Activated T-helper 17 cell treated with anti-CD3 and anti-CD28 coated beads, Interleukin-2, amount 50 U/mL, for 72 hours (primary cell): ENCODE measurements at regions not wholly inside any gene's neighbourhood (a gene's known extent, or its start where the extent isn't known, plus 50 kb on each side); places are given as distances from the start of the nearest gene placed in this dataset.

ENCODE experiments used
- ATAC-seq: fragments of 150-1000 bp; cut with Tn5 transposase; replicated peaks from 2 replicates; pipeline ENCODE4 v1.10.0; 2021; ENCODE audit warnings: mild to moderate bottlenecking, moderate library complexity
- H3K27ac Mint-ChIP-seq: one replicate; pipeline ENCODE4 v1.8.0; 2022; ENCODE audit warnings: mixed read lengths
- H3K27me3 Mint-ChIP-seq: one replicate; pipeline ENCODE4 v1.8.0; 2022; ENCODE audit warnings: mixed read lengths
- H3K36me3 Mint-ChIP-seq: one replicate; pipeline ENCODE4 v1.8.0; 2022; ENCODE audit warnings: low read depth, mild to moderate bottlenecking, mixed read lengths
- H3K4me1 Mint-ChIP-seq: one replicate; pipeline ENCODE4 v1.8.0; 2022; ENCODE audit warnings: mixed read lengths
- H3K4me3 Mint-ChIP-seq: one replicate; pipeline ENCODE4 v1.8.0; 2022; ENCODE audit warnings: mild to moderate bottlenecking, mixed read lengths
- H3K9me3 Mint-ChIP-seq: one replicate; pipeline ENCODE4 v1.8.0; 2022; ENCODE audit warnings: mixed read lengths

DNA sequence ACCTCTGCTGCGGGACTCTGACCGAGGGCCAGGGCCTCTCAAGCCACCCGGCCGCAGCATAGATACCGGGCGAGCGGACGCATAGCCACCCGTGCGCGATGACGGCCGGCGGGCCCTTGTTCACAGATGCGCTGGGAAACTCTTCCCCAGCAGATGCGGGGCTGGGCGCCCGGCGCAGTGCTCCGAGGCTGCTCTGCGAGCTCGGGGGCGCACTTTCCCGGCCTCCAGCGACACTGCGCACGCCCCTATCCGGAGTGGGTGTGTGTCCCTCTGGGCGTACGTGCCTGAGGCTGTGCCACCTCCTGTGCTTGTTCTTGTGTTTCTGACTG is 104.7 kb upstream of the E2F8 start:
- Mint-ChIP-seq H3K4me1 (peaks cover 6% of the 10 kb centered on the region), H3K27me3 (peaks cover 54% of the 10 kb centered on the region), H3K27ac (no peak overlapping the region), H3K36me3 (no peaks in the 10 kb centered on the region), H3K4me3 (no peak overlapping the region), H3K9me3 (no peaks in the 10 kb centered on the region)
- ATAC-seq: no peak

DNA sequence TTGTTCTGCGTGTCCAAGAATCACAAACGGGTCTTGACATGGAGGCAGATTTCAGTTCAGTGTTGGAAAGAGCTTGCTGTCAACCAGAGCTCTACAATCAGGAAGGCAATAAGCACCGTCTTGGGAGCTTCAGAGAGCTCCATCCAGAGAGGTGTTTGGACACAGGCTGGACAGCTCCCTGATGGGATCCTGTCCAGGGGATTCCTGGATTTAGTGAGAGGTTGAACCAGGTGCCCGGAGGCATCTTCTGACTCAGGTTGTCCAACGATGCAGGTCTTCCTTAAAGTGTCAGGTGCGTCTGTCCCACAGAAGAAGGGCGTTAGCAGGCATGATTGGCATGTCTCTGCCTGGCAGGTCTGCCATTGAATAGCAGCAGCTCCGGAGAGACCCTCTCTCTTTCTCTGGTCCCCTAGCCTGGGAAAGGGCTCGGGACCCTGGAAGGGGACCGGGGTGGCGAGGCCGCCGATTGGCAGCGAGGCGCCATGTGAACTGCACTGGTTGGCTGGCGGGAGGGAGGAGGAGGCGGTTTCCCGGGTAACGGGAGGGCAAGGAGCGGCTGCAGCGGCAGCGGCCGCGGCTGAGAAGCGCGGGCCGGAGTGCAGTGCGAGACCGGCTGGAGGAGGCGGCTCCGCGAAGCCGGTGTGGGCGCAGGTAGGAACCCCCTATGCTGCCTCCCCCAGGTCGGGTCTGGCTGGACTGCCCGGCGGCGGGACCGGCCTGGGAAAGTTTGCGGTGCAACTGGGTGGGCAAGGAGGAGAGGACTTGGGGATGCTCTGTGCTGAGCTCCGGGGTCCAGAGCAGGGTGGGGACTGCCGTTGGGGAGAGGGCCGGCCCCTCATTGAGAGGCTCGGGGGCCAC is 104.1 kb upstream of the E2F8 start:
- Mint-ChIP-seq H3K9me3 (no peaks in the 10 kb centered on the region), H3K27ac (no peak overlapping the region), H3K4me1 (peaks cover 6% of the 10 kb centered on the region), H3K27me3 (peaks cover 52% of the 10 kb centered on the region), H3K36me3 (no peaks in the 10 kb centered on the region), H3K4me3 (no peak overlapping the region)
- ATAC-seq: no peak

DNA sequence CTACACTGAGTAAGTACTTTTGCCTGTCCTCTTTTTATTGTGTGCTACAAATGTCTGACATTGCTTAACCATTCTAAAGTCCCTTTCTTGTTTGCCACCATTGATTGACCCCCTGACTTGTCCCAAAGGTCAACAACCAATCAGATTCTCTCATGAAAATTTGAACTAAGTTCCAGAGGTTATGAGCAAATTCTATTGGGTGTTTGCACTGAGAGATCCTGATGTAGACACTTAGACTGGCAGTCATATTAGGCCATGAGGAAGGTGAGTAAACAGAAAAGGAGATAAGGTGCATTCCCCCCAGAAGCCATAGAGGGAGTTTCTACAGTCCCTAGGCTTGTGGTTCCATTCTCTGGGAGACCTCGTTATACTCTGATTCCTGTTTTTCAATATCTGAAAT is 101.3 kb upstream of the E2F8 start:
- Mint-ChIP-seq H3K36me3 (no peaks in the 10 kb centered on the region), H3K4me1 (peaks cover 6% of the 10 kb centered on the region), H3K27me3 (peaks cover 41% of the 10 kb centered on the region)

DNA sequence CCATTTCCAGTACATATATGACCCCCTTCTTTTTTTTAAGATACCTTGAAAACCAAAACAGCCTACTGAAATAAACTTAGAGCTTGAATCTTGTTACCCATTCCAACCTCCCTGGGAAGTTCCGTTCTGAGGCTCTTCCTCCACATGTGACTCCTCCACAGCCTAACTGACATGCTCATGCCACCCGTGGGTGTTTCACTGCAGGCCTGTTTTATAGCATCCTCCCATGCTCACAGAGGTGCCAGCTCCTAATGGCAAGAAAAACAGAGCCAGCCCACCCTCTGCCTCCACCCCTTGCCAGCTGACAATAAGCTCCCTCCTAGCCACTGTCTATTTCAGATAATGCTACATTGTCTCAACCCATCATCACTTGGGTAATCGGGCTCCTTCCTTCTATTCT is 97.6 kb upstream of the E2F8 start:
- no peaks in the 10 kb centered on the region for H3K9me3 Mint-ChIP-seq
- no peak overlapping the region for H3K4me3 Mint-ChIP-seq
- H3K36me3 Mint-ChIP-seq: no peaks in the 10 kb centered on the region
- peaks cover 28% of the 10 kb centered on the region for H3K27me3 Mint-ChIP-seq
- no peak overlapping the region for H3K27ac Mint-ChIP-seq
- ATAC-seq: no peak
- no peaks in the 10 kb centered on the region for H3K4me1 Mint-ChIP-seq

More for the DNA sequence above, 101.3 kb upstream of the E2F8 start:
- ATAC-seq: no peak
- no peak overlapping the region for H3K4me3 Mint-ChIP-seq
- no peak overlapping the region for H3K27ac Mint-ChIP-seq
- no peaks in the 10 kb centered on the region for H3K9me3 Mint-ChIP-seq

DNA sequence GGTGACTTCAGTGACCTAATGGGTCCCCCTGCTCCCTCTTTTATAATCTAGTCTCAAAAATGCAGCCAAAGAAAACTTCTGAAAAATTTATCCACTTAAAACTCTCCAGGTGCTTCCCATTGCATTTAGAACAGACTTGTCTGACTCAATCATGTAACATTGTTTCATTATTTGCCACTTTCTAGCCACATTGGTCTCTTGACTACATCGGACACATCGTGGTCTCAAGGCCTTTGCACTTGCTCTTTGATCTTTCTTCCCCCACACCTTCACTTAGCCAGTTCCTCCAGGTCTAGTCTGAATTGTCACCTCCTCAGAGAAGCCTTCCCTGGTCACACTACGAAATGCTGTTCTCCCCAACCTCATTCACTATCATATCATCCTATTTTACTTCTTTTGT is 97.0 kb upstream of the E2F8 start:
- Mint-ChIP-seq H3K27ac (no peak overlapping the region), H3K27me3 (peaks cover 25% of the 10 kb centered on the region), H3K9me3 (no peaks in the 10 kb centered on the region), H3K36me3 (no peaks in the 10 kb centered on the region), H3K4me1 (no peaks in the 10 kb centered on the region), H3K4me3 (no peak overlapping the region)
- no peak for ATAC-seq

DNA sequence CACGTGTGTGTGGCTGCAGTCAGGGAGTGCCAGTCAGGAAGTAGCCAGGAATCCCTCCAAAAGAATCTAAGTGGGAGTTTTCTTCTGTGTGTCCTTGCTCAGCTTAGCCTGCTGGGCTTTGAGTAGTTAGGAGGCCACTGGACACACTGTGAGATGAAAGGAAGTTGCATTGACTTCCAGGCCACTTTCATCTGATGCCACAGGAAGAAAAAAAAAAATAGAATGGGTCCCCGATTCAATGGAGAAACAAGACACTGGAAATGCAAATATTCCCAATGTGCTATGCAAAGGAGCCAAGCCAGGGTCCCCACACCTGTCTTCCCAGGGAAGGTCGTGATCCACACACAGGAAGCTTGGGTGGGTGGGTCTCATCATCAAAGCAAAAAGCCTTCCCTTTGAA is 95.6 kb upstream of the E2F8 start:
- Mint-ChIP-seq H3K9me3 (no peaks in the 10 kb centered on the region), H3K36me3 (no peaks in the 10 kb centered on the region), H3K27me3 (peaks cover 28% of the 10 kb centered on the region), H3K4me1 (no peaks in the 10 kb centered on the region), H3K27ac (no peak overlapping the region), H3K4me3 (no peak overlapping the region)
- no peak for ATAC-seq

DNA sequence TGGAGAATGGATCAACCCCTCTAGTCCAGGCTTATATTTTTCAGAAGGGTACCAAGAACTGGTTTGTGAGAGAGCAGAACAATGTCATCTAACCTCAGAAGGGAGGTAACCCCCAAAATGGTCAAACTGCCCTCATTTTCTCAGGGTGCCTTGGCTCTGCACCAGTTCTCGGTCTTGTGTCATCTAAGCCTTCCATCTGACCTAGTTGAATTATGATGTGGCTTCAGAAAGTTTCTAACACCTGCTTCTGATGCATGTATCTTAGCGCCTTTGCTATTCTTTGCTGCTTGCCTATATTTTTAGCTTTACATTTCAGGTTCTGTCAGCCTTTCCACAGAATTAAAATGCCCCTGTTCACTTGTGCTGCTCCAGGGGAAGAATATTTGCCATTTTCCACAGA is 91.7 kb upstream of the E2F8 start:
- Mint-ChIP-seq H3K4me1 (no peaks in the 10 kb centered on the region), H3K27me3 (peaks cover 24% of the 10 kb centered on the region), H3K4me3 (no peak overlapping the region), H3K9me3 (no peaks in the 10 kb centered on the region), H3K36me3 (no peaks in the 10 kb centered on the region), H3K27ac (no peak overlapping the region)
- ATAC-seq: no peak

DNA sequence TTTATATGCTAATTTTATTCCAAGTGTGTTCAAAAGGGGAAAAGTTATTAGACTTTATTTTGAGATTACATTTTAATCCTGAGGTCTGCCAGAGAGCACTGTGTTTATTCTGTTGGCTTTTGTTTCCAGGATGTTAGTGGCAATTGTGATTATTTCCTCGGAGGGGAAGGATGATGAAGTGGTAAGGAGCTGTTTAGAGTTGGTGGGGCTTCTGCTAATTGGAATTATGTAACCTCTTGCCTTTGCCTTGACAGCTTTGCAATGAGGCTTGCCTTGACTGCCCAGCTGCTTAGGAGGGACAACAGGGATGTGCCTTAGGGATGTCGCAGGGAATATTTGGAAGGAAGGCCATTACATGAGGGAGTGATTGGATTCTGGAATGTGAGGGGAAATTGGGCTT is 89.7 kb upstream of the E2F8 start:
- Mint-ChIP-seq H3K36me3 (no peaks in the 10 kb centered on the region), H3K27ac (no peak overlapping the region), H3K27me3 (peaks cover 20% of the 10 kb centered on the region), H3K9me3 (no peaks in the 10 kb centered on the region), H3K4me1 (no peaks in the 10 kb centered on the region), H3K4me3 (no peak overlapping the region)
- ATAC-seq: no peak

DNA sequence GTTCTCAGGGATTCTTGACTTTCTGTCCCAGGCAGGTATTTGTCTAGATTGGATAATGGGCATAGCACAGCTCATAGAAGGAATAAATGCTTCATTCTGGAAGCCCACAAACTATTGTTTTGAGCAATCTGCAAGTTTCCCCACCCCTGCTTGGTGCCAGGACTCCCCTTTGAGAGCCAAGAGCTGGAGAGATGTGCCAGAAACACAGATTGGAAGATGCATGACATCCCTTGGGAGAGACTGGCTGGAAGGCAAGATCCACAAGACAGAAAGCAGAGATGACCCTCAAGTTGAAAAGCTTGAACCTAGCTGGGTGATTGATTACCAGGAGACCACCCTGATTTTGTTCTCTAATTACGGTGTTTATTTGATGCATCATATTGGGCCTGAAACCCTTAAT is 89.2 kb upstream of the E2F8 start:
- no peaks in the 10 kb centered on the region for H3K9me3 Mint-ChIP-seq
- no peak overlapping the region for H3K4me3 Mint-ChIP-seq
- H3K27ac Mint-ChIP-seq: no peak overlapping the region
- no peak for ATAC-seq
- H3K27me3 Mint-ChIP-seq: peaks cover 20% of the 10 kb centered on the region
- no peaks in the 10 kb centered on the region for H3K4me1 Mint-ChIP-seq
- no peaks in the 10 kb centered on the region for H3K36me3 Mint-ChIP-seq

DNA sequence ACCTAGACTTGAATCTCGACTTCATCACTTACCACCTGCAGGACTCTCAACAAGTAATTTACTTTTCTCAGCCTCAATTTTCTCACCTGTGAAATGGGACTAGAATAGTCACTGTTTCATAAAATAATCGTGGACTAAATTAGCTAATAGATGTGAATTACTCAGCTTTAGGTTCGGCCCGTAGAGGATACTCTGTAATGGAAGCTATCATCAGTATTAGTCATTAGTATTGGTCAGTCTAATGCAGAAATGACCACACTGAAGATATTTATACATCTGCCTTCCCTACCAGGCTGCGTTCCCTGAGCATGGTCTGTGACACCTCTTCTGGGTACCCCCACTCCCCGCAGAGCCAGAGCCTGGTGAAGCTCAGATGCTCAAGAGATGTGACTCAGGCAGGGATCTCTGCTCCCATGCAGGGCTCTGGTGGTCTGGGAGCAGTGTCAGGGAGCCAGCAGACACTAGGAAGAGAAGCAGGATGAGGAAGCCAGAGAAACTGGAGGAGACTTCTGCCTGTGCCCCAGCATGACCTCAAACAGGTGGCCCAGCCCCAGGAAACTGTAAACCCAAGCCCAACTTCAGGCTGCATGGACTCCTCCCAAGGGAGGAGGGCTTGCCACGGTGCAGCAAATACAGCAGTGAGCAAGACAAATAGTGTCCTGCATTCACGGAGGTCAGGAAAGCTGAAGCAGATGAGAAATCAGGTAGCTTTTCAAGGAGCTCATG is 88.0 kb upstream of the E2F8 start:
- H3K27me3 Mint-ChIP-seq: peaks cover 17% of the 10 kb centered on the region
- no peaks in the 10 kb centered on the region for H3K4me1 Mint-ChIP-seq
- no peak for ATAC-seq
- no peak overlapping the region for H3K4me3 Mint-ChIP-seq
- no peaks in the 10 kb centered on the region for H3K9me3 Mint-ChIP-seq
- H3K27ac Mint-ChIP-seq: no peak overlapping the region
- H3K36me3 Mint-ChIP-seq: no peaks in the 10 kb centered on the region

DNA sequence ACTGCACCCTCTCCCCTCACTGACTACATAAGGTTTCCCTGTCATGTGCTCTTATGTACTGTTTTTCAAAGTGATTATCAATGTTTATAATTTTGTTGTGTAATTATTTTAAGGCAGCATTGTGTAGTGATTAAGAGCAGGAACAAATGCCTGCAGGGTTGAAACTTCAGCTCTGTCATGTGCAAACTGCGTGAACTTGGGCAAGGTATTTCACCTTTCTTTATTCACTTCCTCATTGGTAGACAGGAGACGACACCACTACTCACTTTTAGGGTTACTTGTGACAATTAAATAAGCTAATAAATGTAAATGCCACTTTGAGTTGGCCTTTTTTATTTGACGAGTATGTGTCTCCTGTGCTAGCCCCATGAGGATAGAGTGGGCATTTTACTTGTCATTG is 86.5 kb upstream of the E2F8 start:
- ATAC-seq: no peak
- Mint-ChIP-seq H3K9me3 (no peaks in the 10 kb centered on the region), H3K36me3 (no peaks in the 10 kb centered on the region), H3K4me3 (no peak overlapping the region), H3K27ac (no peak overlapping the region), H3K27me3 (peaks cover 21% of the 10 kb centered on the region), H3K4me1 (no peaks in the 10 kb centered on the region)

DNA sequence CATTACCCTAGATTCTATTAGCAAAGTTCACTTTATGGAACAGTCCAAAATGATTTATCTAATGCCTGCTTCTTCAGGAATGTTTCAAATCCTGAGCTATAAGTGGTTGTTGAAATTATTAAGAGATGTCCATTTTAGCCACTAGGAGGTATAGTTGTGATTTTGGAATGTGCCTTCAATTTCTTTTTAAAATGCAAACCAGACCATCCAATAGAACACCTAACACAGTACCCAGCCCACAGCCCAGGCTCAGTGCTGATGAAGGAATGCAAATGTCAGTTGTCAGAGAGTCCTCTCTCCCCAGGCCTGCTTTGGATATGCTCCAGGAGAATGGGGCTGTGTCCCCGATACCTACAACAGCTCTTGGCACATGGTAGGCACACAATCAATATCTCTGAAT is 85.8 kb upstream of the E2F8 start:
- Mint-ChIP-seq H3K36me3 (no peaks in the 10 kb centered on the region), H3K27ac (no peak overlapping the region), H3K4me3 (no peak overlapping the region), H3K4me1 (no peaks in the 10 kb centered on the region), H3K9me3 (no peaks in the 10 kb centered on the region), H3K27me3 (peaks cover 22% of the 10 kb centered on the region)
- ATAC-seq: no peak

DNA sequence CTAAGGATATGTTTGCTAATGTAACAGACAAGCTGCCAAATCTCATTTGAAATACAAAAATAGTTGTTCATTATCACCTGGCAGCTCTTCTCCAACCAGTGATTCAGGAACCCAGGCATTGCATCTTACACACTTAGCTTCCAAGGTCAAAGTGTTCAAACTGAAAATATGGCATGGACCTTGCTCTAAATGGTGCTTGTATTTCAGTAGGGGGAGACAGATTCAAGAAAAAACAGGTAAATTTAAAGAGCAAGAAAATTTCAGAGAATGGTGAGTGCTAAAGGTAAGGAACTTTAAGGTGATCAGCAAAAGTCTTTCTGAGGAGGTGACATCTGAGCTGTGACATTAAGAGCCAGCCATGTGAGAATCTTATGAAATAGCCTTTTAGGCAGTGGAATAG is 82.8 kb upstream of the E2F8 start:
- H3K4me1 Mint-ChIP-seq: no peaks in the 10 kb centered on the region

DNA sequence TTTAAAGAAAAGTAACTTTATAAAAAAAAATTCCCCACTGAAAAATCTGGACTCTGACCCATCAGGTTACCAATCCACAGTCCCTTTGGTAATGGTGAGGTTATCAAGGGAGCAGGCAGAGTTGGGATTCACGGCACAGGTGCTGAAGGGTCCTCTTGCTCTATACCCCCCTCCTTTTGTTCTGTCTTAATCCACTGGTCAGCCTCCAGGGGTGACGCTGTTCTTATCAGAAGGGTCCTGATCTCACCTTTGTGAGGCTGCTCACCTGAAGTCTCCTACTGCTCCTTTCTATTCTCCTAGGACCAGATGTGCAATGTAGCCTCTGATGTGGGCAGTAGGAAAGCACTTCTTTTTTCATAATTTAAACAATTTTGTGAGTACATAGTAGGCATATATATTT is 80.6 kb upstream of the E2F8 start:
- no peaks in the 10 kb centered on the region for H3K4me1 Mint-ChIP-seq
- H3K27me3 Mint-ChIP-seq: peaks cover 32% of the 10 kb centered on the region
- no peak overlapping the region for H3K4me3 Mint-ChIP-seq
- no peak overlapping the region for H3K27ac Mint-ChIP-seq
- ATAC-seq: no peak
- H3K36me3 Mint-ChIP-seq: no peaks in the 10 kb centered on the region
- no peaks in the 10 kb centered on the region for H3K9me3 Mint-ChIP-seq

More for the DNA sequence above, 82.8 kb upstream of the E2F8 start:
- Mint-ChIP-seq H3K4me3 (no peak overlapping the region), H3K27me3 (peaks cover 32% of the 10 kb centered on the region), H3K36me3 (no peaks in the 10 kb centered on the region), H3K27ac (no peak overlapping the region), H3K9me3 (no peaks in the 10 kb centered on the region)
- no peak for ATAC-seq

DNA sequence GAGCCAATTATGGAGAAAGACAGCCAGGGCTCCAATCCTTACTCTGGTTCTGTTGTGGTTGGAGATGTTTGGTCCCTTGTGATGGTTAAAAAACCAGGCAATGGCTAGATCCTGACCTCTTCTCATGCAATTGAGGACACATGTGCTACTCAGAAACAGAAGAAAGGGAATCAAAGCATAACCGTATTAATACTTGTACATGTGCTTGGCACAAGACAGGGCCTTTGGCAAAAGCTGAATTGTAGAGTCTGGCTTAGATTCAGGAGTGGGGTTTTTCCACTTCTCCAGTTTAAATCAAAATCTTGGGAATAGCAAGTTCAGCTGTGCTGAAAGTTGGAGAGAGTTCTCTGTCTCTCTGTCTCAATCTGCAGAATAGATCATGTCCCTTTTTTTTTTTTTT is 80.1 kb upstream of the E2F8 start:
- Mint-ChIP-seq H3K36me3 (no peaks in the 10 kb centered on the region), H3K4me1 (no peaks in the 10 kb centered on the region)

More for the DNA sequence above, 80.1 kb upstream of the E2F8 start:
- no peak overlapping the region for H3K4me3 Mint-ChIP-seq
- H3K27me3 Mint-ChIP-seq: peaks cover 32% of the 10 kb centered on the region
- no peak overlapping the region for H3K27ac Mint-ChIP-seq
- ATAC-seq: no peak
- H3K9me3 Mint-ChIP-seq: no peaks in the 10 kb centered on the region
